ENCODE measurements at regions not wholly inside any gene's neighbourhood (a gene's known extent, or its start where the extent isn't known, plus 50 kb on each side); places are given as distances from the start of the nearest gene placed in this dataset.

DNA sequence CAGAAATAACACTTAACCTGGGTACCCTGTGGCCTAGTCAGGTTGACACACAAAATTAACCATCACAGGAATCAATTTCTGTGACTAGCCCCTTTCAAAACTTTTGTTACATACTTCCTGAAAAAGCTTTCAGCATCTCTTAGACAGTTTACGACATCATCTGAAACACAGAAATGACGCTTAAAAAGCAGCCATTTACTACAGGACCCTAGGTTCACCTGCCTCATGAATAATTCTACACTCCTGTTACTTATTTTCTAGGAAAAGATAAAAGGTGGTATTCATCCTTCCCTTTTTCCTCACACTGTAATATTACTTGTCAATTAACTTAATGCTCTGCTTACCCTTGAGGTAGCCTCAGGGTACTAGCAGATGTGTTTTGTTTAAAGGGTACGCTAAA lies 388.4 kb downstream of the IRS1 start:
- Mint-ChIP-seq H3K27ac (ENCODE audit: unreplicated experiment) (no peak overlapping the region), H3K9me3 (ENCODE audit: unreplicated experiment) (no peaks in the 10 kb centered on the region), H3K4me1 (ENCODE audit: unreplicated experiment) (no peaks in the 10 kb centered on the region), H3K27me3 (ENCODE audit: unreplicated experiment) (no peaks in the 10 kb centered on the region), H3K36me3 (ENCODE audit: low read depth, unreplicated experiment) (no peaks in the 10 kb centered on the region), H3K4me3 (ENCODE audit: unreplicated experiment) (no peak overlapping the region)
- TF ChIP-seq, protein P1, sequence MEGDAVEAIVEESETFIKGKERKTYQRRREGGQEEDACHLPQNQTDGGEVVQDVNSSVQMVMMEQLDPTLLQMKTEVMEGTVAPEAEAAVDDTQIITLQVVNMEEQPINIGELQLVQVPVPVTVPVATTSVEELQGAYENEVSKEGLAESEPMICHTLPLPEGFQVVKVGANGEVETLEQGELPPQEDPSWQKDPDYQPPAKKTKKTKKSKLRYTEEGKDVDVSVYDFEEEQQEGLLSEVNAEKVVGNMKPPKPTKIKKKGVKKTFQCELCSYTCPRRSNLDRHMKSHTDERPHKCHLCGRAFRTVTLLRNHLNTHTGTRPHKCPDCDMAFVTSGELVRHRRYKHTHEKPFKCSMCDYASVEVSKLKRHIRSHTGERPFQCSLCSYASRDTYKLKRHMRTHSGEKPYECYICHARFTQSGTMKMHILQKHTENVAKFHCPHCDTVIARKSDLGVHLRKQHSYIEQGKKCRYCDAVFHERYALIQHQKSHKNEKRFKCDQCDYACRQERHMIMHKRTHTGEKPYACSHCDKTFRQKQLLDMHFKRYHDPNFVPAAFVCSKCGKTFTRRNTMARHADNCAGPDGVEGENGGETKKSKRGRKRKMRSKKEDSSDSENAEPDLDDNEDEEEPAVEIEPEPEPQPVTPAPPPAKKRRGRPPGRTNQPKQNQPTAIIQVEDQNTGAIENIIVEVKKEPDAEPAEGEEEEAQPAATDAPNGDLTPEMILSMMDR (IDR thresholded peaks at IDR 0.05; ENCODE audit: unreplicated experiment), result no peak
- DNase-seq (ENCODE audit: low spot score), result no peak

DNA sequence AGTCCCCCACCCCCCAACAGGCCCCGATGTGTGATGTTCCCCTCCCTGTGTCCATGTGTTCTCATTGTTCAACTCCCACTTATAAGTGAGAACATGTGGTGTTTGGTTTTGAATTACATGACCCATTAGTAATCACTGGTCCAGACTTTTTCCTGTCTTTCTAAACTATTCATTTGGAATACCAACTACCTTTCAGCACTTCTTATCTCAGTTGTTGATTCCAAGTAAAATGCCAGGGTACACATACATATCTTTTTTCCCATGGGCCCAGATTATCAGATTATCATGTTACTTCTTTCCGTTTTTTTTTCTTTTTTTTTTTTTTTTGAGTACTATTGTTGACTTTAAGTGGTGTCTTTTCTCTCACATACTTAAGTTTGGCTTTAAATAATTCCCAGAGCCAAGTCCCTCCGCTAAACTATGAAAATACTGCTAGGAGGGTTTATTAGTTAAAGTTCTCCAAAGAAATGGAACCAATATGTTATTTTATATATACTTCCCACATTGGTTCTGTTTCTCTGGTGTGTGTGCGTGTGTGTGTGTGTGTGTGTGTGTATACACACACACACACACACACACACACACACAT lies 389.3 kb downstream of the IRS1 start:
- H3K9me3 Mint-ChIP-seq (ENCODE audit: unreplicated experiment), result no peaks in the 10 kb centered on the region
- H3K4me1 Mint-ChIP-seq (ENCODE audit: unreplicated experiment), result no peaks in the 10 kb centered on the region
- TF ChIP-seq, protein P1 (IDR thresholded peaks at IDR 0.05; ENCODE audit: unreplicated experiment), result no peak
- no peaks in the 10 kb centered on the region for H3K36me3 Mint-ChIP-seq (ENCODE audit: low read depth, unreplicated experiment)
- no peaks in the 10 kb centered on the region for H3K27me3 Mint-ChIP-seq (ENCODE audit: unreplicated experiment)
- no peak overlapping the region for H3K4me3 Mint-ChIP-seq (ENCODE audit: unreplicated experiment)
- DNase-seq (ENCODE audit: low spot score), result no peak
- H3K27ac Mint-ChIP-seq (ENCODE audit: unreplicated experiment), result no peak overlapping the region

DNA sequence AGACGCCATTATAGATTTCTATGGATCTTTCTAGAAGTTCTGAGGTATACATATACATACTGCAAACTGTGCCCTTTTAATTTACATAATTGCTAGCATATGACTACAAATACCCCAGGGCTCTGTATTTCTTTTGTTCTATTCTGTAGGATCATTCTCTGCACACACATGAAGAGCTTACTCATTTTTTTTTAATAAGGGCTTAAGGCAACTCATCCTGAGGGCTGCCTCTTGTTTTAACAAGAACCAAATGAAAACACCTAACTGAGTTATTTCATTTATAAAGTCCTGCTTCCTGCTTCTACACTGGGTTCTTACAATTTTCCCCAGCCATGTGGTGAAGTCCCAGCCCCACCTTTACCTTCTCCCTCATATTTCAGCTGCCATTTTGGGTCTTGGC lies 390.5 kb downstream of the IRS1 start:
- TF ChIP-seq, protein P1 (IDR thresholded peaks at IDR 0.05; ENCODE audit: unreplicated experiment), result no peak
- Mint-ChIP-seq H3K9me3 (ENCODE audit: unreplicated experiment) (no peaks in the 10 kb centered on the region), H3K36me3 (ENCODE audit: low read depth, unreplicated experiment) (no peaks in the 10 kb centered on the region), H3K4me3 (ENCODE audit: unreplicated experiment) (no peak overlapping the region), H3K27ac (ENCODE audit: unreplicated experiment) (no peak overlapping the region), H3K4me1 (ENCODE audit: unreplicated experiment) (no peaks in the 10 kb centered on the region), H3K27me3 (ENCODE audit: unreplicated experiment) (no peaks in the 10 kb centered on the region)
- DNase-seq (ENCODE audit: low spot score), result no peak

DNA sequence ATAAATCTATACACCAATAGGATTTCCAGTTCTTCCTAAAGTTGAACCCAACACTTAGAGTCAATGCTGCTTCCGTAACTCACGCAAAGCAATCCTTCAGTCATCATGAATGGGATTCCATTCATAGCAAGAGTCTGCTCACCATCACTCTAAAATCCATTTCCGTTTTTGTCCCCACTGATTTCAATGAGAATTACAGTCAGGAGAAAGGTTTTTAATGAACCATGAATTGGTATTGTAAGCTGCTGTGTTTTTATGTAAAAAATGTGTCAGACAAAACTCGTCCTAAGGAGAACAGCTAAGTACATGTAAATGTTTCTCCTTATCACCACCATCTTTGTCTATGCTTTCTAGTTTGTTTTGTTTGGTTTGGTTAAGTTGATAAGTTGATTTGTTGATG lies 391.5 kb downstream of the IRS1 start:
- Mint-ChIP-seq H3K4me3 (ENCODE audit: unreplicated experiment) (no peak overlapping the region), H3K9me3 (ENCODE audit: unreplicated experiment) (no peaks in the 10 kb centered on the region)

DNA sequence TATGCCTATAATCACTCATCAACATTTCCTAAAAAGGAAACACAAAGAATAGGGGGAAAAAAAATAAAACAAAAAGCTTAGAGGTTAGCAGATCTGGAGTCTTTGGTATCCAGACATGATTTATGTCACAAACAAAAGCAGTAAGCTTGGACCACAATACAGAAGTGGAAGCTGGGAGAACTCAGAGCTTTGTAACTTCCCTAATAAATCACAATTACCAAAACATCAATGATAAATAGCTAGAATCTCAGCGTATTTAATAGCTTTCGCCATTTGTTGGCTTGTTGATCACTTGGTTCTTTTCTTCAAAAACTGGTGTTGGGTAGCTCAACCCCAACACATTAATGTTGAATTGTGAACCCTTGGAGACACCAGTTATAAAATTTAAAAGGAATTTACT lies 392.5 kb downstream of the IRS1 start:
- Mint-ChIP-seq H3K4me3 (ENCODE audit: unreplicated experiment) (no peak overlapping the region), H3K27ac (ENCODE audit: unreplicated experiment) (no peak overlapping the region), H3K4me1 (ENCODE audit: unreplicated experiment) (no peaks in the 10 kb centered on the region), H3K27me3 (ENCODE audit: unreplicated experiment) (no peaks in the 10 kb centered on the region), H3K9me3 (ENCODE audit: unreplicated experiment) (no peaks in the 10 kb centered on the region), H3K36me3 (ENCODE audit: low read depth, unreplicated experiment) (no peaks in the 10 kb centered on the region)
- DNase-seq (ENCODE audit: low spot score), result no peak
- TF ChIP-seq, protein P1 (IDR thresholded peaks at IDR 0.05; ENCODE audit: unreplicated experiment), result no peak

More for the DNA sequence above, 391.5 kb downstream of the IRS1 start:
- Mint-ChIP-seq H3K27ac (ENCODE audit: unreplicated experiment) (no peak overlapping the region), H3K27me3 (ENCODE audit: unreplicated experiment) (no peaks in the 10 kb centered on the region), H3K36me3 (ENCODE audit: low read depth, unreplicated experiment) (no peaks in the 10 kb centered on the region), H3K4me1 (ENCODE audit: unreplicated experiment) (no peaks in the 10 kb centered on the region)
- no peak for DNase-seq (ENCODE audit: low spot score)
- TF ChIP-seq, protein P1 (IDR thresholded peaks at IDR 0.05; ENCODE audit: unreplicated experiment), result no peak

Measured in endothelial cell (in vitro differentiated cells).